WTC11 (cell line): ENCODE measurements at regions not wholly inside any gene's neighbourhood (a gene's known extent, or its start where the extent isn't known, plus 50 kb on each side); places are given as distances from the start of the nearest gene placed in this dataset.

Source experiments
- ATAC-seq: fragments of 200-7000 bp; cut with Tn5 transposase; 2 replicates; pipeline ENCODE4 v1.10.0; 2021; ENCODE audit warnings: mild to moderate bottlenecking, moderate library complexity
- CTCF ChIA-PET: fragments of 300-600 bp; sonication (Branson Sonifier 250); formaldehyde crosslinking; loops from one replicate; lab custom pipeline; 2021; ENCODE audit warnings: antibody characterized with exemption; lab: Charles Lee
- POLR2A ChIA-PET: fragments of 350-600 bp; sonication (Branson Sonifier 250); formaldehyde crosslinking; loops from one replicate; lab custom pipeline; 2021; ENCODE audit warnings: antibody characterized with exemption; lab: Charles Lee
- DNase-seq: peaks from one replicate; pipeline ENCODE4 v3.0.0; 2021; ENCODE audit warnings: low spot score
- H3K27ac Mint-ChIP-seq: 2 replicates; pipeline ENCODE4 v1.8.0; 2021; ENCODE audit warnings: mixed read lengths
- H3K27me3 Mint-ChIP-seq: 2 replicates; pipeline ENCODE4 v1.8.0; 2021; ENCODE audit warnings: low read depth, mild to moderate bottlenecking, moderate library complexity, mixed read lengths
- H3K36me3 Mint-ChIP-seq: 2 replicates; pipeline ENCODE4 v1.8.0; 2021; ENCODE audit warnings: mixed read lengths
- H3K4me1 Mint-ChIP-seq: 2 replicates; pipeline ENCODE4 v1.8.0; 2022; ENCODE audit warnings: mixed read lengths
- H3K4me3 Mint-ChIP-seq: 2 replicates; pipeline ENCODE4 v1.8.0; 2021; ENCODE audit warnings: mild to moderate bottlenecking, moderate library complexity, mixed read lengths
- H3K9me3 Mint-ChIP-seq: 2 replicates; pipeline ENCODE4 v1.8.0; 2021; ENCODE audit warnings: mixed read lengths
- ATF3 ChIP-seq: sonication (generic); formaldehyde crosslinking; conservative IDR thresholded peaks from 2 replicates; pipeline ENCODE4 v1.8.1; 2022; ENCODE audit warnings: mild to moderate bottlenecking, missing genetic modification reagents
- CREB1 ChIP-seq: sonication (generic); formaldehyde crosslinking; IDR thresholded peaks from 2 replicates; pipeline ENCODE4 v1.8.0; 2023; ENCODE audit warnings: mild to moderate bottlenecking, missing genetic modification reagents
- ELF4 ChIP-seq: sonication (generic); formaldehyde crosslinking; IDR thresholded peaks from 2 replicates; pipeline ENCODE4 v1.8.1; 2022; ENCODE audit warnings: low read depth, mild to moderate bottlenecking, moderate library complexity, missing genetic modification reagents
- GTF2I ChIP-seq: fragments of 250-450 bp; sonication (Bioruptor Pico); conservative IDR thresholded peaks from 2 replicates; pipeline ENCODE4 v1.4.0; 2021; ENCODE audit warnings: mild to moderate bottlenecking
- HMGXB4 ChIP-seq: sonication (generic); formaldehyde crosslinking; IDR thresholded peaks from 2 replicates; pipeline ENCODE4 v1.8.1; 2023; ENCODE audit warnings: mild to moderate bottlenecking, moderate library complexity, missing genetic modification reagents
- JAZF1 ChIP-seq: fragments of 250-450 bp; sonication (Bioruptor Pico); IDR thresholded peaks from 2 replicates; pipeline ENCODE4 v1.9.0; 2021; ENCODE audit warnings: moderate library complexity, mild to moderate bottlenecking, inconsistent platforms
- MAX ChIP-seq: sonication (generic); formaldehyde crosslinking; IDR thresholded peaks from 2 replicates; pipeline ENCODE4 v1.8.0; 2022; ENCODE audit warnings: mild to moderate bottlenecking, missing genetic modification reagents
- MYBL2 ChIP-seq: sonication (generic); formaldehyde crosslinking; IDR thresholded peaks from 2 replicates; pipeline ENCODE4 v1.8.1; 2023; ENCODE audit warnings: mild to moderate bottlenecking, moderate library complexity, missing genetic modification reagents
- NR1H2 ChIP-seq: sonication (generic); formaldehyde crosslinking; IDR thresholded peaks from 2 replicates; pipeline ENCODE4 v1.9.0; 2021; ENCODE audit warnings: mild to moderate bottlenecking, moderate library complexity, missing genetic modification reagents
- NR3C1 ChIP-seq: sonication (generic); formaldehyde crosslinking; conservative IDR thresholded peaks from 2 replicates; pipeline ENCODE4 v1.8.1; 2023; ENCODE audit warnings: low read depth, mild to moderate bottlenecking, missing genetic modification reagents
- OVOL2 ChIP-seq: fragments of 250-450 bp; sonication (Bioruptor Pico); IDR thresholded peaks from 2 replicates; pipeline ENCODE4 v1.9.0; 2021; ENCODE audit warnings: mild to moderate bottlenecking, borderline replicate concordance
- TCF7 ChIP-seq: sonication (generic); formaldehyde crosslinking; IDR thresholded peaks from 2 replicates; pipeline ENCODE4 v1.8.0; 2022; ENCODE audit warnings: mild to moderate bottlenecking, low read depth, missing genetic modification reagents, moderate library complexity
- ZBTB21 ChIP-seq: sonication (generic); formaldehyde crosslinking; IDR thresholded peaks from 2 replicates; pipeline ENCODE4 v1.8.1; 2023; ENCODE audit warnings: mild to moderate bottlenecking, missing genetic modification reagents, borderline replicate concordance
- ZMAT4 ChIP-seq: fragments of 250-450 bp; sonication (Bioruptor Pico); IDR thresholded peaks from 2 replicates; pipeline ENCODE4 v1.9.0; 2021; ENCODE audit warnings: mild to moderate bottlenecking
- ZNF416 ChIP-seq: fragments of 250-450 bp; sonication (Bioruptor Pico); IDR thresholded peaks from 2 replicates; pipeline ENCODE4 v1.9.0; 2021; ENCODE audit warnings: mild to moderate bottlenecking, inconsistent platforms
- ZNF425 ChIP-seq: fragments of 250-450 bp; sonication (Bioruptor Pico); conservative IDR thresholded peaks from 2 replicates; pipeline ENCODE4 v1.9.0; 2021; ENCODE audit warnings: mild to moderate bottlenecking
- ZNF671 ChIP-seq: fragments of 250-450 bp; sonication (Bioruptor Pico); IDR thresholded peaks from 2 replicates; pipeline ENCODE4 v1.8.0; 2021; ENCODE audit warnings: mild to moderate bottlenecking
- TF ChIP-seq, protein P1 (sequence below): sonication (generic); formaldehyde crosslinking; IDR thresholded peaks from 2 replicates; pipeline ENCODE4 v1.8.1; 2023; ENCODE audit warnings: mild to moderate bottlenecking, missing genetic modification reagents
- TF ChIP-seq, protein P2 (sequence below): sonication (generic); formaldehyde crosslinking; IDR thresholded peaks from 2 replicates; pipeline ENCODE4 v1.8.1; 2022; ENCODE audit warnings: low read depth, mild to moderate bottlenecking, moderate library complexity, missing genetic modification reagents, borderline replicate concordance
- TF ChIP-seq, protein P3 (sequence below): fragments of 250-450 bp; sonication (Bioruptor Pico); IDR thresholded peaks from 2 replicates; pipeline ENCODE4 v2.1.2; 2022; ENCODE audit warnings: mild to moderate bottlenecking, moderate library complexity
- TF ChIP-seq, protein P4 (sequence below): sonication (generic); formaldehyde crosslinking; IDR thresholded peaks from 2 replicates; pipeline ENCODE4 v1.8.0; 2023; ENCODE audit warnings: mild to moderate bottlenecking, missing genetic modification reagents

DNA sequence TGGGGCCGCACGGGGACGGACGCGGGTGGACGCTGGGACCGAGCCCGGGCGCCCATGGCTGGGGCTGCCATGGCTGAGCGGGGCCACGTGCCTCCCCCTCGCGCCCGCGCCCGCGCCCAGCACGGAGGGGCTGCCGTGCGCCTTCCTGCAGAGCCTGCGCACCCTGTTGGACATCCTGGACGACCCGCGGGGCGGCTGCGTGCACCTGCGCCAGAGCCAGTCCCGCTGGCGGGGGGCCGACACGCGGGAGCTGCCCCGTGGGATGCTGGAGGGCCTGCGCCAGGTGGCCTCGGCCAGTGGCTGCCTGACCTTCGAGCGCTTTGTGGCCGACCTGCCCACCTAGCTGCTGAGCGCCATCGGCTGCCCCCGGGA lies 72.5 kb upstream of the KCTD7 start (continued):
- TF ChIP-seq ZNF425 (CRISPR knock-in tag) (no peak), MAX (CRISPR knock-in tag) (no peak), OVOL2 (CRISPR knock-in tag) (no peak), HMGXB4 (CRISPR knock-in tag) (no peak), NR3C1 (CRISPR knock-in tag) (no peak), NR1H2 (CRISPR knock-in tag) (no peak)

DNA sequence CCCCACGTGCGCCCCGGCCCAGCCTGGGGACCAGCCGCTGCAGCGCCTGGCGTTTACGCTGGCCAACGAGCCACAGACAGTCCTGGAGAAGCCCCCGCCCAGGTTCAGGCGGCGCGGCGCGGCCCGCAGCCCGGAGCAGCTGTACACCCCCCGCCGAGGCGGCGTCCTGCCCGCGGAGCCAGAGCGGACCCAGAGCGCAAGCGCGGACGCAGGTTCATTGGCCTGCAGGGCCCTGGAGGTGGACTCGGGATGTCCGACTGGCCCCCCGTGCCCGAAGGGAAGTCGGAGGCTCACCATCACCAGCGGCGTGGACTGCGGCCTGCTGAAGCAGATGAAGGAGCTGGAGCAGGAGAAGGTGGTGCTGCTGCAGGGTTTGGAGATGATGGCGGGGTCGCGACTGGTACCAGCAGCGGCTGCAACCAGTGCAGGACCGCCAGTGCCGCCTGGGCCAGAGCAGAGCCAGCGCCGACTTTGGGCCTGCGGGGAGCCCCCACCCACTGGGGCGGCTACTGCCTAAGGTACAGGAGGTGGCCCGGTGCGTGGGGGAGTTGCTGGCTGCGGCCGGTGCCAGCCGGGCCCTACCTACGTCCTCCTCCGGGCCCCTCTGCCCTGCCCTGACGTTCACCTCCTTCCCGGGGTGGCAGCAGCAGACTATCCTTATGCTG lies 72.0 kb upstream of the KCTD7 start:
- H3K9me3 Mint-ChIP-seq: no peaks in the 10 kb centered on the region
- TF ChIP-seq GTF2I (CRISPR knock-in tag) (no peak), JAZF1 (CRISPR knock-in tag) (no peak), ZNF416 (no peak), TCF7 (CRISPR knock-in tag) (no peak), ATF3 (no peak), ZBTB21 (CRISPR knock-in tag) (no peak), ELF4 (CRISPR knock-in tag) (no peak), MYBL2 (CRISPR knock-in tag) (no peak), CREB1 (CRISPR knock-in tag) (no peak), ZMAT4 (CRISPR knock-in tag) (no peak), ZNF671 (no peak)
- TF ChIP-seq, protein P1, sequence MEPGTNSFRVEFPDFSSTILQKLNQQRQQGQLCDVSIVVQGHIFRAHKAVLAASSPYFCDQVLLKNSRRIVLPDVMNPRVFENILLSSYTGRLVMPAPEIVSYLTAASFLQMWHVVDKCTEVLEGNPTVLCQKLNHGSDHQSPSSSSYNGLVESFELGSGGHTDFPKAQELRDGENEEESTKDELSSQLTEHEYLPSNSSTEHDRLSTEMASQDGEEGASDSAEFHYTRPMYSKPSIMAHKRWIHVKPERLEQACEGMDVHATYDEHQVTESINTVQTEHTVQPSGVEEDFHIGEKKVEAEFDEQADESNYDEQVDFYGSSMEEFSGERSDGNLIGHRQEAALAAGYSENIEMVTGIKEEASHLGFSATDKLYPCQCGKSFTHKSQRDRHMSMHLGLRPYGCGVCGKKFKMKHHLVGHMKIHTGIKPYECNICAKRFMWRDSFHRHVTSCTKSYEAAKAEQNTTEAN: no peak
- TF ChIP-seq, protein P2, sequence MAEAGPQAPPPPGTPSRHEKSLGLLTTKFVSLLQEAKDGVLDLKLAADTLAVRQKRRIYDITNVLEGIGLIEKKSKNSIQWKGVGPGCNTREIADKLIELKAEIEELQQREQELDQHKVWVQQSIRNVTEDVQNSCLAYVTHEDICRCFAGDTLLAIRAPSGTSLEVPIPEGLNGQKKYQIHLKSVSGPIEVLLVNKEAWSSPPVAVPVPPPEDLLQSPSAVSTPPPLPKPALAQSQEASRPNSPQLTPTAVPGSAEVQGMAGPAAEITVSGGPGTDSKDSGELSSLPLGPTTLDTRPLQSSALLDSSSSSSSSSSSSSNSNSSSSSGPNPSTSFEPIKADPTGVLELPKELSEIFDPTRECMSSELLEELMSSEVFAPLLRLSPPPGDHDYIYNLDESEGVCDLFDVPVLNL (CRISPR knock-in tag): no peak
- TF ChIP-seq, protein P3, sequence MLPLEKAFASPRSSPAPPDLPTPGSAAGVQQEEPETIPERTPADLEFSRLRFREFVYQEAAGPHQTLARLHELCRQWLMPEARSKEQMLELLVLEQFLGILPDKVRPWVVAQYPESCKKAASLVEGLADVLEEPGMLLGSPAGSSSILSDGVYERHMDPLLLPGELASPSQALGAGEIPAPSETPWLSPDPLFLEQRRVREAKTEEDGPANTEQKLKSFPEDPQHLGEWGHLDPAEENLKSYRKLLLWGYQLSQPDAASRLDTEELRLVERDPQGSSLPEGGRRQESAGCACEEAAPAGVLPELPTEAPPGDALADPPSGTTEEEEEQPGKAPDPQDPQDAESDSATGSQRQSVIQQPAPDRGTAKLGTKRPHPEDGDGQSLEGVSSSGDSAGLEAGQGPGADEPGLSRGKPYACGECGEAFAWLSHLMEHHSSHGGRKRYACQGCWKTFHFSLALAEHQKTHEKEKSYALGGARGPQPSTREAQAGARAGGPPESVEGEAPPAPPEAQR (CRISPR knock-in tag): no peak
- TF ChIP-seq, protein P4, sequence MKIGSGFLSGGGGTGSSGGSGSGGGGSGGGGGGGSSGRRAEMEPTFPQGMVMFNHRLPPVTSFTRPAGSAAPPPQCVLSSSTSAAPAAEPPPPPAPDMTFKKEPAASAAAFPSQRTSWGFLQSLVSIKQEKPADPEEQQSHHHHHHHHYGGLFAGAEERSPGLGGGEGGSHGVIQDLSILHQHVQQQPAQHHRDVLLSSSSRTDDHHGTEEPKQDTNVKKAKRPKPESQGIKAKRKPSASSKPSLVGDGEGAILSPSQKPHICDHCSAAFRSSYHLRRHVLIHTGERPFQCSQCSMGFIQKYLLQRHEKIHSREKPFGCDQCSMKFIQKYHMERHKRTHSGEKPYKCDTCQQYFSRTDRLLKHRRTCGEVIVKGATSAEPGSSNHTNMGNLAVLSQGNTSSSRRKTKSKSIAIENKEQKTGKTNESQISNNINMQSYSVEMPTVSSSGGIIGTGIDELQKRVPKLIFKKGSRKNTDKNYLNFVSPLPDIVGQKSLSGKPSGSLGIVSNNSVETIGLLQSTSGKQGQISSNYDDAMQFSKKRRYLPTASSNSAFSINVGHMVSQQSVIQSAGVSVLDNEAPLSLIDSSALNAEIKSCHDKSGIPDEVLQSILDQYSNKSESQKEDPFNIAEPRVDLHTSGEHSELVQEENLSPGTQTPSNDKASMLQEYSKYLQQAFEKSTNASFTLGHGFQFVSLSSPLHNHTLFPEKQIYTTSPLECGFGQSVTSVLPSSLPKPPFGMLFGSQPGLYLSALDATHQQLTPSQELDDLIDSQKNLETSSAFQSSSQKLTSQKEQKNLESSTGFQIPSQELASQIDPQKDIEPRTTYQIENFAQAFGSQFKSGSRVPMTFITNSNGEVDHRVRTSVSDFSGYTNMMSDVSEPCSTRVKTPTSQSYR: no peak
- DNase-seq: no peak
- POLR2A ChIA-PET: interaction anchor here (0.5 kb wide), 1 partner anchor 24 kb away, joined by 6 read pairs; no protein-coding TSS in a partner anchor
- ATAC-seq: no peak
- peaks cover 3% of the 10 kb centered on the region for H3K4me1 Mint-ChIP-seq
- H3K27me3 Mint-ChIP-seq: no peaks in the 10 kb centered on the region
- H3K27ac Mint-ChIP-seq: no peak overlapping the region
- CTCF ChIA-PET: interaction anchor here (0.6 to 2.4 kb wide), 9 partner anchors 14 to 141 kb away, joined by 3 to 18 read pairs (median 4); partner anchors contain the start of gene KCTD7
- H3K36me3 Mint-ChIP-seq: peaks cover 26% of the 10 kb centered on the region
- H3K4me3 Mint-ChIP-seq: no peak overlapping the region
